ENCODE measurements at regions not wholly inside any gene's neighbourhood (a gene's known extent, or its start where the extent isn't known, plus 50 kb on each side); places are given as distances from the start of the nearest gene placed in this dataset.

DNA sequence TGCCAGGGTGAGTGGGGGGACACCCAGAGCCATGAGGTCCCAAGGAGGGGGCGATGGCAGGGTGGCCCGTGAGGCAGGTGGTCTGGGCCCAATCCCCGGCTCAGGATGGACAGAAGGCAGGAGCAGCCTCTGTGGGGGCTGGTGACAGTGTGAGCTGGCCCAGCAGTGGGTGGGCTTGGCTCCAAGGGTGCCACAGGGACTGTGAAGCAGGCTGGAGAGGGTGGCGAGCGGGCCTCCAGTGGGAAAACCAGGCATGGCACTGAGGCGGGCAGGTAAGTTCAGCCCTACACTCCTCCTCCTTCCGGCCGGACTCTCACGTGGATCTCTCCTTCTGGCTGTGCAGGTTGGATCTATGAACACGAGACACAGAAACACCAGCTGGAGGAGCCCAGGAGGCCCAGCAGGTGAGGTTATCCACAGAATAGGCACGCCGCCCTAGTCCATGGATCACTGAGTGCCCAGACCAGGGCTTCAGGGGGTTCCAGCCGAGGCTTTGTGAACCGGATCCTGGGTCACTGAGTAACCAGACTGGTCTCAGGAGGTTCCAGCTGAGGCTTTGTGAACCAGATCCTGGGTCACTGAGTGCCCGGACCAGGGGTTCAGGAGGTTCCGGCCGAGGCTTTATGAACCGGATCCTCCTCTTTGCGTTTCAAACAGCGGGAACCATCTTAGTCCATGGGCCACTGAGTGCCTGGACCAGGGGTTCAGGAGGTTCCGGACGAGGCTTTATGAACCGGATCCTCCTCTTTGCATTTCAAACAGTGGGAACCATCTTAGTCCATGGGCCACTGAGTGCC lies 76.4 kb upstream of the BHLHE23 start:
- TF ChIP-seq, protein P1, sequence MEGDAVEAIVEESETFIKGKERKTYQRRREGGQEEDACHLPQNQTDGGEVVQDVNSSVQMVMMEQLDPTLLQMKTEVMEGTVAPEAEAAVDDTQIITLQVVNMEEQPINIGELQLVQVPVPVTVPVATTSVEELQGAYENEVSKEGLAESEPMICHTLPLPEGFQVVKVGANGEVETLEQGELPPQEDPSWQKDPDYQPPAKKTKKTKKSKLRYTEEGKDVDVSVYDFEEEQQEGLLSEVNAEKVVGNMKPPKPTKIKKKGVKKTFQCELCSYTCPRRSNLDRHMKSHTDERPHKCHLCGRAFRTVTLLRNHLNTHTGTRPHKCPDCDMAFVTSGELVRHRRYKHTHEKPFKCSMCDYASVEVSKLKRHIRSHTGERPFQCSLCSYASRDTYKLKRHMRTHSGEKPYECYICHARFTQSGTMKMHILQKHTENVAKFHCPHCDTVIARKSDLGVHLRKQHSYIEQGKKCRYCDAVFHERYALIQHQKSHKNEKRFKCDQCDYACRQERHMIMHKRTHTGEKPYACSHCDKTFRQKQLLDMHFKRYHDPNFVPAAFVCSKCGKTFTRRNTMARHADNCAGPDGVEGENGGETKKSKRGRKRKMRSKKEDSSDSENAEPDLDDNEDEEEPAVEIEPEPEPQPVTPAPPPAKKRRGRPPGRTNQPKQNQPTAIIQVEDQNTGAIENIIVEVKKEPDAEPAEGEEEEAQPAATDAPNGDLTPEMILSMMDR (IDR thresholded peaks at IDR 0.05) = no peak
- no peak for TF ChIP-seq POLR2A (IDR thresholded peaks at IDR 0.05)
- no peak for TF ChIP-seq EP300 (IDR thresholded peaks at IDR 0.05)
- Histone ChIP-seq H3K27me3 (peaks cover 0 to 34% of the 10 kb centered on the region in 2 donors), H3K27ac (no peak overlapping the region), H3K9me3 (peaks cover 0 to 30% (median 3%) of the 10 kb centered on the region in 4 donors), H3K4me1 (no peaks in the 10 kb centered on the region), H3K36me3 (no peaks in the 10 kb centered on the region), H3K4me3 (no peak overlapping the region)
- no peak for DNase-seq (ENCODE audit: low spot score in 2 of 2)
- 78 to 79% methylated on average over 20 to 23 of the region's 23 CpGs for WGBS, 2 donors

DNA sequence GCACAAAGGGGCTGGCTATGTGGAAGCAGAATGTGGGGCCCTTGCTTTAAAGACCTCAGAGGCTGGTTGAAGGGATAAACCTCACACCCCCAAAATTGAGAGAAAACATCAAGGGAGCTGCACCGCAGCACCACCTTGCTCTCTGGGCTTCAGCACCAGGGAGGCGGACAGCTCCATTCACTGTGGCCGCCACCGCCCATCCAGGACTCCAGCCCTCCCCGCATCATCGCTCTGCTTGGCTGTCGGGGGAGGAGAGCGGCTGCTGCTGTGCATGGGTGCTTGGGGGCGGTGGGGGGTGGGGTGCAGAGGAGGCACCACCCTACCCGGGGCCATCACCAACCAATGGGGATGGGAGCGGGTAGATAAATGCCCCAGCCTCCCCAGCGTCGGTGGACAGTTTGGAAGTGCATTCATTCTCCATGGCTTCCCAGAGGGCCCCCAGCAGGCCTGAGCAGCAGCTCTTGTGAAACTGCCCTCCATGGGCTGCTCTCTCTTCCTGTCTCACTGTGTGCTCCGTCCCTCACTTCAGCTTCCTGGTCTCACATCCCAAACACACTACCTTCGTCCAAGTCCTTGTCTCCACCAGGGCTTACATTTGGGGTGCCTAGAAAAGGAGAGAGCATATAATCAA lies 75.7 kb upstream of the BHLHE23 start:
- H3K27ac ChIP-seq = no peak overlapping the region
- H3K4me1 ChIP-seq = no peaks in the 10 kb centered on the region
- DNase-seq (ENCODE audit: low spot score in 2 of 2) = no peak
- no peak overlapping the region for H3K4me3 ChIP-seq
- peaks cover 0 to 34% of the 10 kb centered on the region in 2 donors for H3K27me3 ChIP-seq
- WGBS, 2 donors = 8 to 12% methylated on average over 13 of the region's 15 CpGs
- TF ChIP-seq, protein P1 (IDR thresholded peaks at IDR 0.05) = no peak
- TF ChIP-seq EP300 (IDR thresholded peaks at IDR 0.05) (no peak), POLR2A (IDR thresholded peaks at IDR 0.05) (no peak)
- peaks cover 0 to 37% (median 5%) of the 10 kb centered on the region in 4 donors for H3K9me3 ChIP-seq
- no peaks in the 10 kb centered on the region for H3K36me3 ChIP-seq

DNA sequence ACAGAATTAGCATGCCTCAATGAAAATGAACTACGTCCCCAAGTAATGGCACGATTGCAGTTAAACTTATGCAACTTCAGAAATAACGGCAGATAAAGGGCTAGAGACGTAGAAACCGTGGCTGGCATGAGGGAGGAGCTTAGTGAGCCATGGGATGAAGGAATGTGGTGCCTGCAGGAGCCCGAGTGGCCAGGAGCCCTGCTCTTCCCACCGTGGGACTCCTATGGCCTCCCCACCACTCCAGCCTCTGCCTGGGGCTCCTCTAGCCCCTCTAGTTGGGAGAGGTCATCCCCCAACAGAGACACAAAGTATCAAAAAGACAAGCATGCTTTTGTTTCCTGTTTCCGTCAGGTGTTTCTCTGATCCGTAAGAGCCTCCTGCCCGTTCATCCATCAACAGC lies 75.1 kb upstream of the BHLHE23 start:
- no peak for DNase-seq (ENCODE audit: low spot score in 2 of 2)
- no peak overlapping the region for H3K4me3 ChIP-seq
- no peaks in the 10 kb centered on the region for H3K4me1 ChIP-seq
- H3K27me3 ChIP-seq = peaks cover 0 to 34% of the 10 kb centered on the region in 2 donors
- TF ChIP-seq EP300 (IDR thresholded peaks at IDR 0.05) = no peak
- no peak for TF ChIP-seq POLR2A (IDR thresholded peaks at IDR 0.05)
- TF ChIP-seq, protein P1 (IDR thresholded peaks at IDR 0.05) = no peak
- peaks cover 0 to 43% (median 8%) of the 10 kb centered on the region in 4 donors for H3K9me3 ChIP-seq
- no peak overlapping the region for H3K27ac ChIP-seq
- no peaks in the 10 kb centered on the region for H3K36me3 ChIP-seq
- 44 to 46% methylated on average over 10 of the region's 10 CpGs for WGBS, 2 donors

GRCh38 chr20:63081351-63081750 lies 74.6 kb upstream of the BHLHE23 start:
- whole genome bisulfite sequencing, 2 donors = 65 to 73% methylated on average over 5 of the region's 5 CpGs
- no peak for DNase-seq (ENCODE audit: low spot score in 2 of 2)
- no peak overlapping the region for H3K4me3 ChIP-seq

More at GRCh38 chr20:63081351-63081750, 74.6 kb upstream of the BHLHE23 start:
- no peak overlapping the region for H3K27ac ChIP-seq
- H3K9me3 ChIP-seq = peaks cover 0 to 48% (median 8%) of the 10 kb centered on the region in 4 donors
- H3K36me3 ChIP-seq = no peaks in the 10 kb centered on the region
- H3K4me1 ChIP-seq = no peaks in the 10 kb centered on the region
- TF ChIP-seq EP300 (IDR thresholded peaks at IDR 0.05) (no peak), POLR2A (IDR thresholded peaks at IDR 0.05) (no peak)
- TF ChIP-seq, protein P1 (IDR thresholded peaks at IDR 0.05) = no peak
- H3K27me3 ChIP-seq = peaks cover 0 to 34% of the 10 kb centered on the region in 2 donors
